GM19239 (cell line): ENCODE measurements at regions not wholly inside any gene's neighbourhood (a gene's known extent, or its start where the extent isn't known, plus 50 kb on each side); places are given as distances from the start of the nearest gene placed in this dataset.

ENCODE experiments used
- DNase-seq: peaks from one replicate; pipeline ENCODE4 v3.0.0; 2011; ENCODE audit warnings: low spot score; ENCODE audit not compliant: insufficient read length
- FAIRE-seq: peaks from 2 replicates; lab custom pipeline; 2011; peaks lifted over from hg19 to GRCh38; lab: Jason Lieb, UNC

- DNase-seq (no peak), FAIRE-seq (no peak)
Measured at GRCh38 chr2:220533485-220533884, 906.1 kb downstream of the SLC4A3 start.

DNA sequence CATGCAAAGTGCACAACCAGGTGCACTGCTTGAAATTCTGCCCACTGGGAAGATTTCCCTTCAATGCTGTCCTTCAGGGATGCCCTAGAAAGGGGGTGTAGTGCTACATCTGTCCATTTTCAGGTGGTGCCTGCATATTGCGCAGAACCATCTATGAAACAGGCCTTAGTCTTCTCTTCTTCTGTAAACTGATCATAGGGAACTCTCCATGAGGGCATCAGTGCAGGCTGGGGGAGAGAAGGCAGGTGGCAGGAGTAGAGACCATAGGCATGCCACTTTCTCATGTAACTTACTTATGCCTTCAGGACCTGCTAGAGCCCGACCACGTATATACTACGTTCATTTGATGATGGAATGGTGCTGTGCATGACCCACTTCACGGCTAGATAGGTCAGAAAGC, 912.1 kb downstream of the SLC4A3 start:
- FAIRE-seq, result no peak
- no peak for DNase-seq

GRCh38 chr2:220544049-220544448, 916.6 kb downstream of the SLC4A3 start:
- DNase-seq (no peak), FAIRE-seq (no peak)

- DNase-seq (no peak), FAIRE-seq (no peak)
Measured at GRCh38 chr2:220550995-220551700, 923.7 kb downstream of the SLC4A3 start.

- FAIRE-seq (no peak), DNase-seq (no peak)
Measured at GRCh38 chr2:220552790-220553535, 925.5 kb downstream of the SLC4A3 start.

GRCh38 chr2:220555961-220556630, 928.7 kb downstream of the SLC4A3 start:
- DNase-seq, result no peak
- FAIRE-seq, result no peak

GRCh38 chr2:220556658-220557057, 929.2 kb downstream of the SLC4A3 start:
- FAIRE-seq, result no peak
- no peak for DNase-seq

DNA sequence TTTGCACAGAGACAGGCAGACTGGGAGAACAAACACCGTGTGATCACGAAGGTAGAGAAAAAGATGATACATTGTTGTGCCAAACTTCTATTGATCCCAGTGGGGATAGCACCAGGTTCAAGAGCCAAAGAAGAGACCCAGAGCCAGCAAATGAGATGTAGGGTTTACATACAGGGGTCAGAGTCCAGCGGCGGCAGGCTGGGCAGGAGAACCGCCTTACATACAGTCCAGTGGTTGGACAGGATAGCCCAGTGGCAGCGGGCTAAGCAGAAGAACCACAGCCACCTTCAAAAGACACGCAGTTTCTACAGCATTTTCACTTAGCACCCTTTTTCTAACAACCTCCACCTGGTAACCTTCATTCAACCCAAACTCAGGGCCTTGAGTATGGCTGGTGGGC, 932.8 kb downstream of the SLC4A3 start:
- no peak for DNase-seq
- FAIRE-seq, result no peak

DNA sequence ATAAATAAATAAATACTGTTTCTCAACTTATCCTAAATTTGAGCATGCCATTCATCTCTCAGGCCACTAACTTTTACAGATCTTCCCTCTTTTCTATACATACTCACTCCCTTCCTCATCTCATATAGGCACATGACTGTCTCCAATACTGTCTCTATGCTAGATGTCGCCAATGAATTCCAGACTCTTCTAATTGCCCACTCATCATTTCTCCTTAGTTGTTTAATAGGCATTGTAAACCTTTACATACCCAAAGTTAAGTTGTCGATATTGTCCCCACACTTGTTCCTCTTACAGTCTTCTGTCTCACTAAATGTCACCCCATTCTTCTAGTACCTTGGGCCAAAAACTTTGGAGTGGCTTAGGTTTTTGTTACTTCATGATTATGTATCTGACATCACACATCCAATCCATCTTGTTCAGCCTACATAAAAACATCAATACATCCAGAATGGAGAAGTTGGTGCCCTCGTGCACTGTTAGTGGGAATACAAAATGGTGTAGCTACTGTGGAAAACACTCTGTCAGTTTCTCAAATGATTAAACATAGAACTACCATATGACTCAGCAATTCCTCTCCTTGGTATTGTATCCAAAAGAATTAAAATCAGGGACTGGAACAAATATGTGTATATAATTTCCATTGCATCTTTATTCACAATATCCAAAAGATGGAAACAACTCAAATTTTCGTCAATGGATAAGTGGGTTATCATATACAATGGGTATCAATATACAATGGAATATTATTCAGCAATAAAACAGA, 935.1 kb downstream of the SLC4A3 start:
- FAIRE-seq (no peak), DNase-seq (no peak)

GRCh38 chr2:220568296-220568695, 940.9 kb downstream of the SLC4A3 start:
- FAIRE-seq, result no peak
- DNase-seq, result no peak

- no peak for DNase-seq
Measured at GRCh38 chr2:220569112-220569897, 941.9 kb downstream of the SLC4A3 start.

GRCh38 chr2:220572385-220572784, 945.0 kb downstream of the SLC4A3 start:
- DNase-seq, result no peak
- no peak for FAIRE-seq

More at GRCh38 chr2:220569112-220569897, 941.9 kb downstream of the SLC4A3 start:
- no peak for FAIRE-seq

GRCh38 chr2:220574038-220574437, 946.6 kb downstream of the SLC4A3 start:
- FAIRE-seq (no peak), DNase-seq (no peak)

GRCh38 chr2:220575963-220576362, 948.5 kb downstream of the SLC4A3 start:
- DNase-seq, result no peak
- FAIRE-seq, result no peak

GRCh38 chr2:220579452-220579851, 952.0 kb downstream of the SLC4A3 start:
- DNase-seq, result no peak
- FAIRE-seq, result no peak

- FAIRE-seq, result no peak
Measured at GRCh38 chr2:220580113-220580512, 952.7 kb downstream of the SLC4A3 start.

DNA sequence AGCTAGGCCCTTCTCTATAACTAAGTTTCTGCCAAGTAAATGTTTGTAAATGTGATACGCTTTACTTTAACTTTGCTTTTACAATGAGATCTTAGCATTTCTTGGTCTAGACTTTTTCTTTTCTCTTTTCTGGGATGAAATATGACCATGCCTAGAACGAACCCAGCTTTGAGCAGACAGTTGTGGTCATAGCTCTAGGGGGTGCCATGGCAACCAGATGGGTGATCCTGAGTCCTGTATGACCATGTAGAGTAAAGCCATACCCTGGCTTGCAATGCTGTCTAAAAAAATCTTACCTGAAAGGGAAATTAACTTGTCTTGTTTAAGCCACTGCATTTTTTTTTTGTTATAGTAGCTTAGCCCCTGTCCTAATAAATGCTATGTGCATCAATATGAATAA, 956.3 kb downstream of the SLC4A3 start:
- FAIRE-seq, result no peak

More at GRCh38 chr2:220580113-220580512, 952.7 kb downstream of the SLC4A3 start:
- no peak for DNase-seq

GRCh38 chr2:220585241-220585640, 957.8 kb downstream of the SLC4A3 start:
- FAIRE-seq, result no peak
- DNase-seq, result no peak

More for the DNA sequence above, 956.3 kb downstream of the SLC4A3 start:
- no peak for DNase-seq

GRCh38 chr2:220586980-220587530, 959.6 kb downstream of the SLC4A3 start:
- FAIRE-seq (no peak), DNase-seq (no peak)
